HG02981 (cell line): ENCODE measurements at regions not wholly inside any gene's neighbourhood (a gene's known extent, or its start where the extent isn't known, plus 50 kb on each side); places are given as distances from the start of the nearest gene placed in this dataset.

ENCODE experiments used
- ATAC-seq: cut with Tn5 transposase; IDR thresholded peaks from one replicate; pipeline ENCODE4 v1.9.1; 2021; ENCODE audit warnings: mild to moderate bottlenecking, moderate library complexity; ENCODE audit not compliant: unreplicated experiment

- no peak for ATAC-seq
Observed at GRCh38 chr16:82248677-82249076, 78.7 kb upstream of the MPHOSPH6 start.

DNA sequence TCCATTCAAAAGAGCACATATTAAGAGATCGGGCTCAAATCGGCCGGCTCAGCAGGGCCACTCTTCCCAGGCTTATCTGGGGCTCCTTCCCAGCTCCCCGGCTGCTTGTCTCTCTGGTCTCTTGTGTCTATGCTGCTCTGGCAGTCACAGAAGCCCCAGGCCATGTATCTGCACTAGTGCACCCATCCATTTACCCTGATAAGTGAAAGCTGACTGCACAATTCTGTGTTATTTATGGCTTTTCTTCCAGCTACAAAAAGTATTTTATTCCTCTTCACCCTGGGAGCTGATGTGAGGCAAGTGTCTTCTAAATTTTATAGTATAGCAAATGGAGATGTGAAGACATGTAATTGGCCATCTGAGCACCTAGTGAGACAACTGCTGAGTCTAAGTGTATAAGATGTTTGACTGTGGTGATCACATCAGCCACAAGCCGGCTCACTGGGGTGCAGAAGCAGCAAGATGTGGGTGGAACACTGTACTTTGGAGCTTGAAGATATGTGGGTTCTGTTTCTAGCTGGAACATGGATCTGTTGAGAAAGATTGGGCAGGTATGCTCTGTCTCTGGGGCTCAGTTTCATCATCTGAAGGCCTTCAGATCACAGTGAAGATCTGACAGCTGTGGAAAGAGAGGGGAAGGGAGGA is 78.1 kb upstream of the MPHOSPH6 start:
- ATAC-seq = no peak

DNA sequence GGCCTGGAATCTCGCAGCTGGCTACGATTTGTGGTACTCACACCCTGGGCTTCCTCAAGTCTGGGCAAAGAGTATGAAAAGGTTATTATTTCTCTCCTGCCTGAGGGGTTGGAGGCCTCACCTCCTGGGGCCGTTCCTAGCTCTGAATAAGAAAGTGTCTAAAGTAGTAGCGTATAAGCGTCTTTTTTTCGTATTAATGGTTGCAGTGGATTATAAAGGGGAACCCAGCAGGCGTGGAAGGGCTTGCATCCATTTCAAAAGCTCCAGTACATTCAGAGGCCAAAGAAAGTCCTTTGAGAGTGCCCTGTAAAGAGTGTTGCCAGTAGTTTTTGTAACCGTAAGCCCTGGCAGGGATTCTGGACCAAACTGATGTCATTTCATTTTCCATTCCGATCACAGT is 72.2 kb upstream of the MPHOSPH6 start:
- no peak for ATAC-seq

DNA sequence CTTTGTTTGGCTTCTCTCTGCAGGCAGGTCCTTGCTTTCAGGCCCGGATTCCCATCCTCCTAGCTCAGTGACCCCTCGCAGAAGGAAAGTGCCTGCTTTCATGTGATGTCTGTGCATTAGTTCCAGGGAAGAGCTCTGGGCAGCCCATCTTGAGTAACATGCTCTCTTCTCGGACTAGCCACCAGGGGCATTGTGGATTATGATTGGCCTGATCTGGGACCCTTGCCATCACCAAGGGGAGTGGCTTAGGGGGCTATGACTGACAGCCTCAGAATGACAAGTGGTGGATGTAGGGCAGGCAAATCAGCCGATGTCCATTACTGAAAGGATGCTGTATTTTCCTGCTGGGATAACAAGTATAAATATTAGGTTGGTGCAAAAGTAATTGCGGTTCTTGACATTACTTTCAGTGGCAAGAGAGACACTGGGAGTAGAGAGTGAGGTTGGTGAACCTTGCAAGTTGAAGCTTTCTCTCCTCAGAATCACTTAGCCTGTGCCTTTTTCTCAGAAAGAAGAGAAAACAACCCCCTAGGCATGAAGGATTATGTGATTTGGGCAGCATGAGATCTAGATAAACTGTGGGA is 71.5 kb upstream of the MPHOSPH6 start:
- no peak for ATAC-seq

GRCh38 chr16:82240111-82240510 is 70.1 kb upstream of the MPHOSPH6 start:
- no peak for ATAC-seq

DNA sequence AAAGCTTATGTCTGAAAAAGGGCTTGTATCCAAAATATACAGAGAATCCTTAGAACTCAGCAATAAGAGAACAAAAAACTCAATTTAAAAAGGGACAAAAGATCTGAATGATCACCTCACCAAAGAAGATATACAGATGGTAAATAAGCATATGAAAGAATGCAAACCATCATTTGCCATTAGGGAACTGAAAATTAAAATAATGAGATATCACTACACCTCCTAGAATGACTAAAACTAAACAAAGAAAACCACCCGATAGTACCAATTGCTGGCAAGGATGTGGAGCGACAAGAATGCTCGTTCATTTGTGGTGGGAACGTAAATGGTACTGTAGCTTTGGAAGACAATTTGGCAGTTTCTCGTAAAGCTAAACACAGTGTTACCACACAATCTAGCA is 66.9 kb upstream of the MPHOSPH6 start:
- no peak for ATAC-seq

DNA sequence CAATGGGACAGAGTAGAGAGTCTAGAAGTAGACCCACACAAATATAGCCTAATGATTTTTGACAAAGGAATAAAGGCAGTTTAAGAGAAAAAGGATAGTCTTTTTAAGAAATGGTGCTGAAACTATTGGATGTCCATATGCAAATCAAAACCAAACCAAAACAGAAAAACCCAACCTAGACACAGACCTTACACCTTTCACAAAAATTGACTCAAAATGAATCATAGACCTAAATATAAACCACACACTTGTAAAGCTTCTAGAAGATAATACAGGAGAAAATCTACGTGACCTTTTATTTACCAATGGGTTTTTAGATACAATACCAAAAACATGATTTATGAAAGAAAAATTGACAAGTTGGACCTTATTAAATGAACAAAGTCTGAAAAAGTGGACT is 66.4 kb upstream of the MPHOSPH6 start:
- no peak for ATAC-seq

GRCh38 chr16:82232806-82233205 is 62.8 kb upstream of the MPHOSPH6 start:
- no peak for ATAC-seq

- no peak for ATAC-seq
Observed at GRCh38 chr16:82231008-82231787, 61.2 kb upstream of the MPHOSPH6 start.

DNA sequence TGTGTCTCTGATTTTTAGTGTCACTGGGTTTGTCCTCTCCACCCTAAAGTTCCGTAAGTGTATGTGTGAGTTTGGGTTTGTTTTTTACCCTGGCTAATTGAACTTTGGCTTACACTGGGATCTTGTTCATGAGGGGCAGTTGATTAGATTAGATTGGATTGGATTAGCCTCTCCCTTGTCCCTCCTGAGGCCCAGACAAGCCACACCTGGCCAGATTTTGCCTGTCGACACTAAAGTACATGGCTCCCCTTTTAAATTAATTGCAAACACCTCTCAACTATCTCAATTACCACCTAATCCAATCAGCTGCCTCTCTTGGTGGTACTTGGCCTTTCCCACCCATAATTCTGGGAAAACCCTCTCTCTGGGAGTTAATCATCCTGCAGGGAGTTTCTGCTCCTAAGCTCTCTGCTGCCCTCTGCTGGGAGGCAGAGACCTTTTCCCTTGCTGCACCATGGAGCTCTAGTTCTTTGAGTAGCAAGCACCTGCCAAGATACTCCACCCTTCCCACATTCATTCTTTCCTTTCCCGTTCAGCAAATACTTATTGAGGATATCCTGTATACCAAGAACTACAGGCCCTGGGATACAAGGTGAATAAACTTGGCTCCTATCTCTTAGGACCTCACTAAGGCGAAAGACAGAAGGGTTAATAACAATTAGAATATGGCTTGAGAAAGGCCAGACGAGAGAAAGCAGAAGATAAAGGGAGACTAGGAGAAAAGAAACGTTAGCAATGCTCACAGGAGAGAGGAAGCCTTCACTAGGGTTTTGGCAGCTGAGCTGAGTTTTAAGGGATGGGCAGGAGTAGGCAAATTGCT is 60.0 kb upstream of the MPHOSPH6 start:
- ATAC-seq = no peak

DNA sequence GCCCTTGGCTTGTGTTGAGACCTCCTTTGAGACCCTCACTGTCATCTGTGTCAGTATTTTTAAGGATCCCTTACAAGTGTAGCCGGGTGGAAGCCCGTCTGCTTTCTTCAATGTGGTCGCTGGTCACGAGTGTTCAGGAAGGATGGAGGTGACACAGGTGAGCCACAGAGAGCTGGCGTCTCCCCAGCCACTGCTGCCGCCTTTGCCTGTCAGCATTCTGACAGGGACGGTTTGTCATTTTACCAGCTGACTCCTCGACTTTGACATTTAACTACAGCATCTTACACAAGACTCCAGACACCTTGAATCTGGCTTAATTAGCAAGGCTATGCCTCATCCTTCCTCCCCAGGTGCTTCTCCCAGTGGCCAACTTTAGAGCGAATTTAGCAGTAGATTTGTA is 56.3 kb upstream of the MPHOSPH6 start:
- no peak for ATAC-seq

GRCh38 chr16:82224821-82225220 is 54.8 kb upstream of the MPHOSPH6 start:
- ATAC-seq = no peak

DNA sequence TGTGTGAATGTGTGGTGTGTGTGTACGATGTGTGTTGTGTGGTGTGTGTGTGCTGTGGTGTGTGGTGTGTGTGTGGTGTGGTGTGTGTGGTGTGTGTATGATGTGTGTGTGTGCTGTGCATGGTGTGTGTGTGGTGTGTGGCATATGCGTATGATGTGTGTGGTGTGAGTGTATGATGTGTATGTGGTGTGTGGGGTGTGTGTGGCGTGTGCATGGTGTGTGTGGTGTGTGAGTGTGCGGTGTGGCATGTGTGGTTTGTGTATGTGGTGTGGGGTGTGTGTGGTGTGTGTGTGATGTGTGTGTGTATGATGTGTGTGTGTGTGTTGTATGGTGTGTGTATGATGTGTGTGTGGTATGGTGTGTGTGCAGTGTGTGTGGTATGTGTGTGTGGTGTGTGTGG is 50.5 kb upstream of the MPHOSPH6 start:
- ATAC-seq = no peak
